ENCODE measurements at regions not wholly inside any gene's neighbourhood (a gene's known extent, or its start where the extent isn't known, plus 50 kb on each side); places are given as distances from the start of the nearest gene placed in this dataset.

- Histone ChIP-seq H2AFZ (ENCODE audit: low read depth, low read length, severe bottlenecking) (no peak overlapping the region), H3K9ac (ENCODE audit: low read length) (no peak overlapping the region), H3K36me3 (ENCODE audit: low read length) (no peaks in the 10 kb centered on the region), H3K9me3 (ENCODE audit: insufficient read depth, low read length) (no peaks in the 10 kb centered on the region), H3K79me2 (ENCODE audit: insufficient read depth, low read length) (no peaks in the 10 kb centered on the region), H4K20me1 (ENCODE audit: low read depth, low read length) (no peaks in the 10 kb centered on the region), H3K4me3 (ENCODE audit: insufficient read depth, low read length, poor library complexity, severe bottlenecking) (no peak overlapping the region), H3K27me3 (ENCODE audit: low read length) (no peaks in the 10 kb centered on the region), H3F3A (ENCODE audit: insufficient read depth) (no peaks in the 10 kb centered on the region), H3K9me2 (replicated peaks; ENCODE audit: insufficient read depth, low read length) (no peaks in the 10 kb centered on the region), H3K27ac (ENCODE audit: low read depth, low read length) (no peak overlapping the region), H3K4me2 (ENCODE audit: low read depth, low read length, poor library complexity, severe bottlenecking) (no peak overlapping the region)
- TF ChIP-seq, protein P1, sequence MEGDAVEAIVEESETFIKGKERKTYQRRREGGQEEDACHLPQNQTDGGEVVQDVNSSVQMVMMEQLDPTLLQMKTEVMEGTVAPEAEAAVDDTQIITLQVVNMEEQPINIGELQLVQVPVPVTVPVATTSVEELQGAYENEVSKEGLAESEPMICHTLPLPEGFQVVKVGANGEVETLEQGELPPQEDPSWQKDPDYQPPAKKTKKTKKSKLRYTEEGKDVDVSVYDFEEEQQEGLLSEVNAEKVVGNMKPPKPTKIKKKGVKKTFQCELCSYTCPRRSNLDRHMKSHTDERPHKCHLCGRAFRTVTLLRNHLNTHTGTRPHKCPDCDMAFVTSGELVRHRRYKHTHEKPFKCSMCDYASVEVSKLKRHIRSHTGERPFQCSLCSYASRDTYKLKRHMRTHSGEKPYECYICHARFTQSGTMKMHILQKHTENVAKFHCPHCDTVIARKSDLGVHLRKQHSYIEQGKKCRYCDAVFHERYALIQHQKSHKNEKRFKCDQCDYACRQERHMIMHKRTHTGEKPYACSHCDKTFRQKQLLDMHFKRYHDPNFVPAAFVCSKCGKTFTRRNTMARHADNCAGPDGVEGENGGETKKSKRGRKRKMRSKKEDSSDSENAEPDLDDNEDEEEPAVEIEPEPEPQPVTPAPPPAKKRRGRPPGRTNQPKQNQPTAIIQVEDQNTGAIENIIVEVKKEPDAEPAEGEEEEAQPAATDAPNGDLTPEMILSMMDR (IDR thresholded peaks at IDR 0.05; ENCODE audit: insufficient read depth, low read length, poor library complexity, severe bottlenecking) = no peak
- TF ChIP-seq EZH2phosphoT487 (conservative IDR thresholded peaks at IDR 0.05; ENCODE audit: low read length) = no peak
Measured at GRCh38 chr18:66156946-66157687, 406.3 kb downstream of the CDH7 start.

- H3K9ac ChIP-seq (ENCODE audit: low read length) = no peak overlapping the region
- no peaks in the 10 kb centered on the region for H3K36me3 ChIP-seq (ENCODE audit: low read length)
- no peak for TF ChIP-seq EZH2phosphoT487 (conservative IDR thresholded peaks at IDR 0.05; ENCODE audit: low read length)
- no peaks in the 10 kb centered on the region for H3K9me3 ChIP-seq (ENCODE audit: insufficient read depth, low read length)
- H3K27me3 ChIP-seq (ENCODE audit: low read length) = no peaks in the 10 kb centered on the region
- H3K4me2 ChIP-seq (ENCODE audit: low read depth, low read length, poor library complexity, severe bottlenecking) = no peak overlapping the region
- H3F3A ChIP-seq (ENCODE audit: insufficient read depth) = no peaks in the 10 kb centered on the region
- no peak overlapping the region for H3K4me3 ChIP-seq (ENCODE audit: insufficient read depth, low read length, poor library complexity, severe bottlenecking)
- no peaks in the 10 kb centered on the region for H4K20me1 ChIP-seq (ENCODE audit: low read depth, low read length)
- H2AFZ ChIP-seq (ENCODE audit: low read depth, low read length, severe bottlenecking) = no peak overlapping the region
- no peaks in the 10 kb centered on the region for H3K9me2 ChIP-seq (replicated peaks; ENCODE audit: insufficient read depth, low read length)
- no peaks in the 10 kb centered on the region for H3K79me2 ChIP-seq (ENCODE audit: insufficient read depth, low read length)
- no peak overlapping the region for H3K27ac ChIP-seq (ENCODE audit: low read depth, low read length)
Measured at GRCh38 chr18:66150650-66151049, 399.8 kb downstream of the CDH7 start.

DNA sequence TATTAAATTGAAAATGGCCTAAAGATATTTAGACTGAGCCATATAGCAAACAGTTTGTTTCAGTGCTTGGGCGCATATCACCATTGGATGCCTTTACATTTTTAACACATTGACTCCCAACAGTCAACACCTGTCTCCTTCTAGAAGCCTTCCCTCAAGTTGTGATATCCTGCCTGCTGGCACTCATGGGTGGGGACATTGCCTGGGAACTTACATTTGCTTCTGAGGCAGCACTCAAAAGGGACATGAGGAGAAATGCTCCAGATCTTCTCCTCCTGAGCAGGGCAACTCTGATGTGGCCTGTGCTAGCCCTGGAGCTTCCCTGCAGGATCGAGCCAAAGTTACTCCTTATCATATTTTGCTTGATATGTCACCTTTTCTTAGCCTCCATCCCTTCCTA is 392.2 kb downstream of the CDH7 start:
- H2AFZ ChIP-seq (ENCODE audit: low read depth, low read length, severe bottlenecking) = no peak overlapping the region

DNA sequence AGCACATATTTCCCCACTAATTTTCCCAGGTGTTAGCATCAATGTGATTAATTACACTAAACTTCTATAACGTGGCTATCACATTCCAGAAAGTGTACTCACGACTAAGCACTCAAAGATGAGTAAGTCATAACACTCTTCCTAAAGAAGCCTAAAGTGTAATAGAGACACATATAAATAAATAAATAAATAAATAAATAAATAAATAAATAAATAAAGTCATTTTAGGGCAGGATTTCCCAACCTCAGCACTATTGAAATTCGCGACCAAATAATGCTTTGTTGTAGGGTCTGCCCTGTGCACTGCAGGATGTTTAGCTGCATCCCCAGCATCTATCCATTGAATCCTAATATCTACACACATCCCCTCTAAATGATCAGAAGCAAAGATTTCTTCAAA is 390.9 kb downstream of the CDH7 start:
- Histone ChIP-seq H3K79me2 (ENCODE audit: insufficient read depth, low read length) (no peaks in the 10 kb centered on the region), H3K27me3 (ENCODE audit: low read length) (no peaks in the 10 kb centered on the region), H3K4me2 (ENCODE audit: low read depth, low read length, poor library complexity, severe bottlenecking) (no peak overlapping the region), H3K9me3 (ENCODE audit: insufficient read depth, low read length) (no peaks in the 10 kb centered on the region), H4K20me1 (ENCODE audit: low read depth, low read length) (no peaks in the 10 kb centered on the region), H3K36me3 (ENCODE audit: low read length) (no peaks in the 10 kb centered on the region), H3K27ac (ENCODE audit: low read depth, low read length) (no peak overlapping the region), H3K4me3 (ENCODE audit: insufficient read depth, low read length, poor library complexity, severe bottlenecking) (no peak overlapping the region), H3F3A (ENCODE audit: insufficient read depth) (no peaks in the 10 kb centered on the region), H3K9me2 (replicated peaks; ENCODE audit: insufficient read depth, low read length) (no peaks in the 10 kb centered on the region), H3K9ac (ENCODE audit: low read length) (no peak overlapping the region), H2AFZ (ENCODE audit: low read depth, low read length, severe bottlenecking) (no peak overlapping the region)
- TF ChIP-seq, protein P1 (IDR thresholded peaks at IDR 0.05; ENCODE audit: insufficient read depth, low read length, poor library complexity, severe bottlenecking) = no peak
- no peak for TF ChIP-seq EZH2phosphoT487 (conservative IDR thresholded peaks at IDR 0.05; ENCODE audit: low read length)

More for the DNA sequence above, 392.2 kb downstream of the CDH7 start:
- Histone ChIP-seq H3K27ac (ENCODE audit: low read depth, low read length) (no peak overlapping the region), H4K20me1 (ENCODE audit: low read depth, low read length) (no peaks in the 10 kb centered on the region), H3K4me3 (ENCODE audit: insufficient read depth, low read length, poor library complexity, severe bottlenecking) (no peak overlapping the region), H3K79me2 (ENCODE audit: insufficient read depth, low read length) (no peaks in the 10 kb centered on the region), H3F3A (ENCODE audit: insufficient read depth) (no peaks in the 10 kb centered on the region), H3K9ac (ENCODE audit: low read length) (no peak overlapping the region), H3K4me2 (ENCODE audit: low read depth, low read length, poor library complexity, severe bottlenecking) (no peak overlapping the region), H3K9me2 (replicated peaks; ENCODE audit: insufficient read depth, low read length) (no peaks in the 10 kb centered on the region), H3K9me3 (ENCODE audit: insufficient read depth, low read length) (no peaks in the 10 kb centered on the region), H3K27me3 (ENCODE audit: low read length) (no peaks in the 10 kb centered on the region), H3K36me3 (ENCODE audit: low read length) (no peaks in the 10 kb centered on the region)
- TF ChIP-seq, protein P1 (IDR thresholded peaks at IDR 0.05; ENCODE audit: insufficient read depth, low read length, poor library complexity, severe bottlenecking) = no peak
- no peak for TF ChIP-seq EZH2phosphoT487 (conservative IDR thresholded peaks at IDR 0.05; ENCODE audit: low read length)
